ENCODE measurements at regions not wholly inside any gene's neighbourhood (a gene's known extent, or its start where the extent isn't known, plus 50 kb on each side); places are given as distances from the start of the nearest gene placed in this dataset.
"Not testable (repeated sequence)": the region's sequence is repeated elsewhere in the genome, so short reads cannot be mapped to it uniquely, and the experiment has no call there.

- Histone ChIP-seq H3K9ac (ENCODE audit: low read depth, low read length) (no peak overlapping the region), H3K9me3 (ENCODE audit: insufficient read depth, low read depth, low read length) (peaks cover 3% of the 10 kb centered on the region), H3K27me3 (ENCODE audit: insufficient read depth, low read length) (no peaks in the 10 kb centered on the region), H3K27ac (ENCODE audit: low read length) (no peak overlapping the region), H3K4me3 (ENCODE audit: low read length) (no peak overlapping the region), H3K4me1 (ENCODE audit: insufficient read depth, low read length) (no peaks in the 10 kb centered on the region), H3K36me3 (ENCODE audit: insufficient read depth, low read depth, low read length) (no peaks in the 10 kb centered on the region)
Observed at GRCh38 chr13:111584101-111584672, 263.7 kb downstream of the TEX29 start.

DNA sequence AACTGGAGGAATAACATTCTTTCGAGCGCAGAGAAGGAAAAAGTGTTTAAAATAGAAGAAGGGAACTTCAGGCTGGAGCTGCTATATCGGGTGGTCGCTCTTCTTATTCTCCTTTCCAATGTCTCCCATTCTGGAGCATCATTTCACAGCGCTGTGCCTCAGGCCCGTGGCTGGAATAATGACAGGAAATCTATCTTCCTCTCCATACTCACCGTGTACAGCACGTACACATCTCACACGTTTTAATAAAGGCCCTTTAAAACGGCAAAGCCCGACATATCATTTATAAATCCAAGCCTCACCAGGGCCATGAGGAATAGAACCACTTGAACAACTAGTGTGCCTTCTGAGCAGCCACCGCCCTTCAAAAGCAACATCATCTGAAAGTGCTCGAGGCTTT lies 264.4 kb downstream of the TEX29 start:
- Histone ChIP-seq H3K9ac (ENCODE audit: low read depth, low read length) (no peak overlapping the region), H3K4me3 (ENCODE audit: low read length) (no peak overlapping the region), H3K9me3 (ENCODE audit: insufficient read depth, low read depth, low read length) (peaks cover 2% of the 10 kb centered on the region; the same call in 1 of the 2 replicates), H3K36me3 (ENCODE audit: insufficient read depth, low read depth, low read length) (no peaks in the 10 kb centered on the region), H3K27ac (ENCODE audit: low read length) (no peak overlapping the region), H3K27me3 (ENCODE audit: insufficient read depth, low read length) (no peaks in the 10 kb centered on the region), H3K4me1 (ENCODE audit: insufficient read depth, low read length) (no peaks in the 10 kb centered on the region)

- no peaks in the 10 kb centered on the region for H3K4me1 ChIP-seq (ENCODE audit: insufficient read depth, low read length)
- H3K9me3 ChIP-seq (ENCODE audit: insufficient read depth, low read depth, low read length) = no peaks in the 10 kb centered on the region
Observed at GRCh38 chr13:111586291-111586690, 265.8 kb downstream of the TEX29 start.

DNA sequence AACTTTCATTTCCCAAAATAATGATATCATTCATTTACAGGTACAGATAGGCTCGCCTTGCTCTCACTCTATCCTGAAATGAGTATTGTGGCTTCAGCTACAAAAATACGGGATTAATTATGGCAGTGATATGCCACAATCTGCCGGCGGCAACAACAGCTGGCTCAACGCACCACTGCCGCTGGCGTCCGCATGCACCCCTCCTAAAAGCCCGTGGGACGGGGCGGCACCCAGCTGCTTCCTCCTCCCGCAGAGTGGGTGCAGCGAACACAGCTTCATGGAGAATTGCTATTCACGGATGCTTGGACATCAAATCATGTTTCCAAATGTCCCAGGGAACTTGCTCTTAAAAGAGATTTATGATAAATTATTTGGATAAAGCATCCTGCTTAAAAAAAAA lies 266.8 kb downstream of the TEX29 start:
- no peak overlapping the region for H3K27ac ChIP-seq (ENCODE audit: low read length)
- H3K4me3 ChIP-seq (ENCODE audit: low read length) = no peak overlapping the region
- H3K27me3 ChIP-seq (ENCODE audit: insufficient read depth, low read length) = no peaks in the 10 kb centered on the region
- no peaks in the 10 kb centered on the region for H3K36me3 ChIP-seq (ENCODE audit: insufficient read depth, low read depth, low read length)
- H3K9me3 ChIP-seq (ENCODE audit: insufficient read depth, low read depth, low read length) = no peaks in the 10 kb centered on the region
- H3K9ac ChIP-seq (ENCODE audit: low read depth, low read length) = no peak overlapping the region
- H3K4me1 ChIP-seq (ENCODE audit: insufficient read depth, low read length) = no peaks in the 10 kb centered on the region

More at GRCh38 chr13:111586291-111586690, 265.8 kb downstream of the TEX29 start:
- H3K27ac ChIP-seq (ENCODE audit: low read length) = no peak overlapping the region
- no peak overlapping the region for H3K9ac ChIP-seq (ENCODE audit: low read depth, low read length)
- H3K36me3 ChIP-seq (ENCODE audit: insufficient read depth, low read depth, low read length) = no peaks in the 10 kb centered on the region
- H3K27me3 ChIP-seq (ENCODE audit: insufficient read depth, low read length) = no peaks in the 10 kb centered on the region
- H3K4me3 ChIP-seq (ENCODE audit: low read length) = no peak overlapping the region

- H3K4me3 ChIP-seq (ENCODE audit: low read length) = no peak overlapping the region
- no peaks in the 10 kb centered on the region for H3K9me3 ChIP-seq (ENCODE audit: insufficient read depth, low read depth, low read length)
- no peaks in the 10 kb centered on the region for H3K36me3 ChIP-seq (ENCODE audit: insufficient read depth, low read depth, low read length)
- H3K27ac ChIP-seq (ENCODE audit: low read length) = no peak overlapping the region
- H3K9ac ChIP-seq (ENCODE audit: low read depth, low read length) = no peak overlapping the region
- H3K4me1 ChIP-seq (ENCODE audit: insufficient read depth, low read length) = no peaks in the 10 kb centered on the region
- H3K27me3 ChIP-seq (ENCODE audit: insufficient read depth, low read length) = no peaks in the 10 kb centered on the region
Observed at GRCh38 chr13:111589321-111589720, 268.9 kb downstream of the TEX29 start.

- Histone ChIP-seq H3K4me1 (ENCODE audit: insufficient read depth, low read length) (no peaks in the 10 kb centered on the region), H3K4me3 (ENCODE audit: low read length) (no peak overlapping the region), H3K36me3 (ENCODE audit: insufficient read depth, low read depth, low read length) (no peaks in the 10 kb centered on the region), H3K9me3 (ENCODE audit: insufficient read depth, low read depth, low read length) (no peaks in the 10 kb centered on the region), H3K9ac (ENCODE audit: low read depth, low read length) (no peak overlapping the region), H3K27ac (ENCODE audit: low read length) (no peak overlapping the region), H3K27me3 (ENCODE audit: insufficient read depth, low read length) (no peaks in the 10 kb centered on the region)
Observed at GRCh38 chr13:111589992-111590391, 269.6 kb downstream of the TEX29 start.

DNA sequence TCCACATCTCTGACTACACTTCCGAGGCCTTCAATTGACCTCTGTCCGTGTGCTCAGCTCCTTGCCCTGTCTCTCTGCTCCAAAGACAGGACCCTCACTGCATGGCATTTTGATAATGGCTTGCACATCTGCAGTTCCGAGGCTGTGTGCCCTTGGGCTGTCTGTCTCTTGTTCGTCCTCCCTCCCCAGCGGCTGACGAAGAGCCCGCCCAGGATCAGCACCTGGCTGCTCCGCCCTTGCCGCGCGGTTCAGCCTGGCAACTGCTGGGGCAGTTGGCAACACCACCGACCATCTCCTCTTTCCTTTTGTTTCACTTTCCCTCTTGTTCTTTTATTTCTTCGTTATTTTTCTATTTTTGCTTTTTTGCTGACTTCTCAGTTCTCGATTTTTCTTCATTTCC lies 270.4 kb downstream of the TEX29 start:
- Histone ChIP-seq H3K9me3 (ENCODE audit: insufficient read depth, low read depth, low read length) (no peaks in the 10 kb centered on the region), H3K4me1 (ENCODE audit: insufficient read depth, low read length) (no peaks in the 10 kb centered on the region), H3K36me3 (ENCODE audit: insufficient read depth, low read depth, low read length) (no peaks in the 10 kb centered on the region), H3K27me3 (ENCODE audit: insufficient read depth, low read length) (no peaks in the 10 kb centered on the region), H3K9ac (ENCODE audit: low read depth, low read length) (no peak overlapping the region), H3K27ac (ENCODE audit: low read length) (no peak overlapping the region), H3K4me3 (ENCODE audit: low read length) (no peak overlapping the region)

DNA sequence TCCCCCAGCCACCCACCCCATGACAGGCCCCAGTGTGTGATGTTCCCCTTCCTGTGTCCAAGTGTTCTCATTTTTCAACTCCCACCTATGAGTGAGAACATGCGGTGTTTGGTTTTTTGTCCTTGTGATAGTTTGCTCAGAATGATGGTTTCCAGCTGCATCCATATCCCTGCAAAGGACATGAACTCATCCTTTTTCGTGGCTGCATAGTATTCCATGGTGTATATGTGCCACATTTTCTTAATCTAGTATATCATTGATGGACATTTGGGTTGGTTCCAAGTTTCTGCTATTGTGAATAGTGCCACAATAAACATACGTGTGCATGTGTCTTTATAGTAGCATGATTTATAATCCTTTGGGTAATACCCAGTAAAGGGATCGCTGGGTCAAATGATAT lies 273.0 kb downstream of the TEX29 start:
- not testable (repeated sequence) for H3K9me3 ChIP-seq (ENCODE audit: insufficient read depth, low read depth, low read length)

DNA sequence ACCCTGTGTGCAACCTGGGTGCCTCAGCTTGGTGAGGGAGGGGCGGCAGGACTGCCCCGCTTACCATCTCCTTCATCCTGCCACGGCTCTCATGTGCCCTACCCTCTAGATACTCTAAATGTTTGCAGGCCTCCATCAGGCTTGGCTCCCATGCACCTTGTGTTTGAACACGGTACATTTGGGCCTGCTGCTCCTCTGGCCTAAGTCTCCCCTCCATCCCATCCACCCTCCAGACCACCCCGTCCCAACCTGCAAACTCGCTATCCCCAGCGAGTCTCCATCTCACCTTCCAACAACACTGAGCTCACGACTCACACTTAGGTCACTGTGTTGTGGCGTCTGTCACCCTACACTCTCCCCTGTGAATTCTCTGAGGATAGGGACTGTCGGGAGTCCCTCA lies 274.2 kb downstream of the TEX29 start:
- H3K4me3 ChIP-seq (ENCODE audit: low read length) = no peak overlapping the region
- no peaks in the 10 kb centered on the region for H3K27me3 ChIP-seq (ENCODE audit: insufficient read depth, low read length)
- H3K9ac ChIP-seq (ENCODE audit: low read depth, low read length) = no peak overlapping the region
- H3K27ac ChIP-seq (ENCODE audit: low read length) = no peak overlapping the region
- no peaks in the 10 kb centered on the region for H3K9me3 ChIP-seq (ENCODE audit: insufficient read depth, low read depth, low read length)
- peaks cover 7% of the 10 kb centered on the region; the same call in 1 of the 2 replicates for H3K4me1 ChIP-seq (ENCODE audit: insufficient read depth, low read length)
- no peaks in the 10 kb centered on the region for H3K36me3 ChIP-seq (ENCODE audit: insufficient read depth, low read depth, low read length)

More for the DNA sequence above, 273.0 kb downstream of the TEX29 start:
- H3K36me3 ChIP-seq (ENCODE audit: insufficient read depth, low read depth, low read length); H3K9ac ChIP-seq (ENCODE audit: low read depth, low read length); H3K4me1 ChIP-seq (ENCODE audit: insufficient read depth, low read length); H3K4me3 ChIP-seq (ENCODE audit: low read length); H3K27me3 ChIP-seq (ENCODE audit: insufficient read depth, low read length); H3K27ac ChIP-seq (ENCODE audit: low read length): not testable (repeated sequence)

DNA sequence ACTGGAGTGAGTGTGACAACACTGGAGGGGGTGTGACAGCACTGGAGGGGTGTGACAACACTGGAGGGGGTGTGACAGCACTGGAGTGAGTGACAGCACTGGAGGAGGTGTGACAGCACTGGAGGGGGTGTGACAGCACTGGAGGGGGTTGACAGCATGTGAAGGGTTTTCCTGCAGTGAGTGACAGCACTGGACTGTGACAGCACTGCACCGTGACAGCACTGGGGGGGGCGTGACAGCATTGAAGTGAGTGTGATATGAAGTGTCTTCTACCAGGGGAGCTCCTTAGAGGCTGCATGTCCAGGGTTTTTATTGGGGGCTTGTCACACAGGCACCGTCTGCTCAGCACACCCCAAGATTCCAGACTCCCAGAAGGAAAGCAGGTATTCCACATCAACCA lies 274.8 kb downstream of the TEX29 start:
- no peaks in the 10 kb centered on the region for H3K27me3 ChIP-seq (ENCODE audit: insufficient read depth, low read length)
- no peaks in the 10 kb centered on the region for H3K36me3 ChIP-seq (ENCODE audit: insufficient read depth, low read depth, low read length)
- no peak overlapping the region for H3K9ac ChIP-seq (ENCODE audit: low read depth, low read length)
- H3K27ac ChIP-seq (ENCODE audit: low read length) = no peak overlapping the region
- no peaks in the 10 kb centered on the region for H3K9me3 ChIP-seq (ENCODE audit: insufficient read depth, low read depth, low read length)
- H3K4me3 ChIP-seq (ENCODE audit: low read length) = no peak overlapping the region
- H3K4me1 ChIP-seq (ENCODE audit: insufficient read depth, low read length) = peaks cover 7% of the 10 kb centered on the region; the same call in 1 of the 2 replicates

- Histone ChIP-seq H3K36me3 (ENCODE audit: insufficient read depth, low read depth, low read length) (no peaks in the 10 kb centered on the region), H3K9me3 (ENCODE audit: insufficient read depth, low read depth, low read length) (no peaks in the 10 kb centered on the region), H3K4me1 (ENCODE audit: insufficient read depth, low read length) (peaks cover 7% of the 10 kb centered on the region; the same call in 1 of the 2 replicates), H3K9ac (ENCODE audit: low read depth, low read length) (no peak overlapping the region), H3K4me3 (ENCODE audit: low read length) (no peak overlapping the region), H3K27me3 (ENCODE audit: insufficient read depth, low read length) (no peaks in the 10 kb centered on the region), H3K27ac (ENCODE audit: low read length) (no peak overlapping the region)
Observed at GRCh38 chr13:111595791-111596190, 275.3 kb downstream of the TEX29 start.

DNA sequence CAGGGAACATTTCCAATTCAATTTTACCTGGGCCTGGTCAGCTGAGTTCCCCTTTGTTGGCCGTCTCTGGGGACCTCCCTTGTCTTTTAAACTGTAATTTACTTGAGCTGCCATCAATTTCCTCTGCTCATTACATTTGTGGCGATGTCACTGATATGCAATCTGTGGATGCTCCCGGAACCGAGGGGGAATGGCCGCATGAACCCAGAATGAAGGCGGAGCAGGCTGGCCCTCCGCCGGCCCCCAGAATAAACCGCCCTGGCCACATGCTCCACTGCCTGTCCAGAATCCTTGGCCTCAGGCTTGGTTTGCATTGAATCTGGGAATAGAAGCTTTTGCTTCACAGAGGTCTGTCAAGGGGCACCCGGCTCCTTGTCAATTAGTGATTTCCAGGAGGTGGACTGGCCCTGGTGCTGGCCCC lies 276.8 kb downstream of the TEX29 start:
- Histone ChIP-seq H3K27me3 (ENCODE audit: insufficient read depth, low read length) (no peaks in the 10 kb centered on the region), H3K4me3 (ENCODE audit: low read length) (no peak overlapping the region), H3K4me1 (ENCODE audit: insufficient read depth, low read length) (peaks cover 7% of the 10 kb centered on the region; the same call in 1 of the 2 replicates), H3K9me3 (ENCODE audit: insufficient read depth, low read depth, low read length) (no peaks in the 10 kb centered on the region), H3K9ac (ENCODE audit: low read depth, low read length) (no peak overlapping the region), H3K36me3 (ENCODE audit: insufficient read depth, low read depth, low read length) (no peaks in the 10 kb centered on the region), H3K27ac (ENCODE audit: low read length) (no peak overlapping the region)
